ENCODE measurements at regions not wholly inside any gene's neighbourhood (a gene's known extent, or its start where the extent isn't known, plus 50 kb on each side); places are given as distances from the start of the nearest gene placed in this dataset.
A peak's percentile ranks its signal among the peaks of the same experiment; 100 is the strongest.
"Not testable (repeated sequence)": the region's sequence is repeated elsewhere in the genome, so short reads cannot be mapped to it uniquely, and the experiment has no call there.

- DNase-seq (ENCODE audit: low read depth in 2 of 2) = not testable (repeated sequence)
Measured at GRCh38 chr1:120465900-120466299, 51.1 kb downstream of the NBPF8 start.

GRCh38 chr1:120477663-120478062 lies 62.8 kb downstream of the NBPF8 start:
- peak; percentile 3 to 39 for DNase-seq (ENCODE audit: low read depth in 2 of 2)

- peak in 1 of 2 donors; percentile 25 for DNase-seq (ENCODE audit: low read depth in 2 of 2)
Measured at GRCh38 chr1:120478400-120478799, 63.6 kb downstream of the NBPF8 start.

- DNase-seq (ENCODE audit: low read depth in 2 of 2) = not testable (repeated sequence)
Measured at GRCh38 chr1:120487542-120487941, 72.7 kb downstream of the NBPF8 start.

- DNase-seq (ENCODE audit: low read depth in 2 of 2) = not testable (repeated sequence)
Measured at GRCh38 chr1:120489217-120489616, 74.4 kb downstream of the NBPF8 start.

GRCh38 chr1:120497145-120497544 lies 82.3 kb downstream of the NBPF8 start:
- not testable (repeated sequence) for DNase-seq (ENCODE audit: low read depth in 2 of 2)

- DNase-seq (ENCODE audit: low read depth in 2 of 2) = not testable (repeated sequence)
Measured at GRCh38 chr1:120503284-120503683, 88.4 kb downstream of the NBPF8 start.

- DNase-seq (ENCODE audit: low read depth in 2 of 2) = not testable (repeated sequence)
Measured at GRCh38 chr1:120506352-120506751, 91.5 kb downstream of the NBPF8 start.

GRCh38 chr1:120508351-120508750 lies 93.5 kb downstream of the NBPF8 start:
- DNase-seq (ENCODE audit: low read depth in 2 of 2) = not testable (repeated sequence)

- DNase-seq (ENCODE audit: low read depth in 2 of 2) = not testable (repeated sequence)
Measured at GRCh38 chr1:120509258-120509657, 94.4 kb downstream of the NBPF8 start.

- not testable (repeated sequence) for DNase-seq (ENCODE audit: low read depth in 2 of 2)
Measured at GRCh38 chr1:120513099-120513498, 98.3 kb downstream of the NBPF8 start.

GRCh38 chr1:120513531-120513930 lies 98.7 kb downstream of the NBPF8 start:
- DNase-seq (ENCODE audit: low read depth in 2 of 2) = not testable (repeated sequence)

- DNase-seq (ENCODE audit: low read depth in 2 of 2) = not testable (repeated sequence)
Measured at GRCh38 chr1:120519196-120519595, 104.4 kb downstream of the NBPF8 start.

GRCh38 chr1:120524416-120524815 lies 109.6 kb downstream of the NBPF8 start:
- DNase-seq (ENCODE audit: low read depth in 2 of 2) = not testable (repeated sequence)

- not testable (repeated sequence) for DNase-seq (ENCODE audit: low read depth in 2 of 2)
Measured at GRCh38 chr1:120525386-120525785, 110.6 kb downstream of the NBPF8 start.

- DNase-seq (ENCODE audit: low read depth in 2 of 2) = not testable (repeated sequence)
Measured at GRCh38 chr1:120529475-120530089, 114.7 kb downstream of the NBPF8 start.

GRCh38 chr1:120531455-120531854 lies 116.6 kb downstream of the NBPF8 start:
- not testable (repeated sequence) for DNase-seq (ENCODE audit: low read depth in 2 of 2)

GRCh38 chr1:120534361-120535047 lies 119.7 kb downstream of the NBPF8 start:
- DNase-seq (ENCODE audit: low read depth in 2 of 2) = peak; percentile 48 to 59

- DNase-seq (ENCODE audit: low read depth in 2 of 2) = peak; percentile 13 to 78
Measured at GRCh38 chr1:120535052-120535451, 120.2 kb downstream of the NBPF8 start.

- not testable (repeated sequence) for DNase-seq (ENCODE audit: low read depth in 2 of 2)
Measured at GRCh38 chr1:120541394-120541793, 126.6 kb downstream of the NBPF8 start.

- DNase-seq (ENCODE audit: low read depth in 2 of 2) = not testable (repeated sequence)
Measured at GRCh38 chr1:120542365-120542764, 127.5 kb downstream of the NBPF8 start.

GRCh38 chr1:120542940-120543339 lies 128.1 kb downstream of the NBPF8 start:
- not testable (repeated sequence) for DNase-seq (ENCODE audit: low read depth in 2 of 2)

GRCh38 chr1:120544434-120544833 lies 129.6 kb downstream of the NBPF8 start:
- DNase-seq (ENCODE audit: low read depth in 2 of 2) = not testable (repeated sequence)
